GM10266 (cell line): ENCODE measurements at regions not wholly inside any gene's neighbourhood (a gene's known extent, or its start where the extent isn't known, plus 50 kb on each side); places are given as distances from the start of the nearest gene placed in this dataset.
"Not testable (repeated sequence)": the region's sequence is repeated elsewhere in the genome, so short reads cannot be mapped to it uniquely, and the experiment has no call there.

Experiments
- DNase-seq: peaks from one replicate; pipeline ENCODE4 v3.0.0; 2012; ENCODE audit errors: extremely low spot score
- TF ChIP-seq, protein P1 (sequence below): IDR thresholded peaks from 2 replicates; pipeline ENCODE4 v1.5.1; 2012; ENCODE audit warnings: mild to moderate bottlenecking, low read depth; ENCODE audit not compliant: control insufficient read depth, insufficient read depth; ENCODE audit errors: missing control alignments

DNA sequence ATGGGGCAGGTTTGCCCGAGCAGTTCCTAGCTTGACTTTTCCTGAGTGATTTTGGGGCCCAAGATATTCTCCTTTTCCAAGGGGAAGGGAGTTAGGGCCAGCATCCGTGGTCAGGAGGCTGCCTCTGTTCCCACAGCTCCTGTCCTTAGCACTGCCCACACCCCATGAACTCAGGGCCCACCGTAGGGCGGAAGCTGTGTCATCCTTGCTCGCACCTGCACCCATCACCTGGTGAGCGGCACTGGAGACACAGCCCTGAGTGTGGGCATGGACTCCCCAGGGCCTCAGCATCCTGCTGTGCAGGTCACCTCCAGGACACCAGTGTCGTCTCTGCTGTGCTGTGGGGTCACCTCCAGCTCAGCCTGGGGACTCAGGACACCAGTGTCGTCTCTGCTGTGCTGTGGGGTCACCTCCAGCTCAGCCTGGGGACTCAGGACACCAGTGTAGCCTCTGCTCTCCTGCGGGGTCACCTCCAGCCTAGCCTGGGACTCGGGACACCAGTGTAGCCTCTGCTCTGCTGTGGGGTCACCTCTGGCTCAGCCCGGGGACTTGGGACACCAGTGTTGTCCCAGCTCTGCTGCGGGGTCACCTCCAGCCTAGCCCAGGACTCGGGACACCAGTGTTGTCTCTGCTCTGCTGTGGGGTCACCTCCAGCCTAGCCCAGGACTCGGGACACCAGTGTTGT is 322.9 kb downstream of the ADGRD1 start:
- TF ChIP-seq, protein P1, sequence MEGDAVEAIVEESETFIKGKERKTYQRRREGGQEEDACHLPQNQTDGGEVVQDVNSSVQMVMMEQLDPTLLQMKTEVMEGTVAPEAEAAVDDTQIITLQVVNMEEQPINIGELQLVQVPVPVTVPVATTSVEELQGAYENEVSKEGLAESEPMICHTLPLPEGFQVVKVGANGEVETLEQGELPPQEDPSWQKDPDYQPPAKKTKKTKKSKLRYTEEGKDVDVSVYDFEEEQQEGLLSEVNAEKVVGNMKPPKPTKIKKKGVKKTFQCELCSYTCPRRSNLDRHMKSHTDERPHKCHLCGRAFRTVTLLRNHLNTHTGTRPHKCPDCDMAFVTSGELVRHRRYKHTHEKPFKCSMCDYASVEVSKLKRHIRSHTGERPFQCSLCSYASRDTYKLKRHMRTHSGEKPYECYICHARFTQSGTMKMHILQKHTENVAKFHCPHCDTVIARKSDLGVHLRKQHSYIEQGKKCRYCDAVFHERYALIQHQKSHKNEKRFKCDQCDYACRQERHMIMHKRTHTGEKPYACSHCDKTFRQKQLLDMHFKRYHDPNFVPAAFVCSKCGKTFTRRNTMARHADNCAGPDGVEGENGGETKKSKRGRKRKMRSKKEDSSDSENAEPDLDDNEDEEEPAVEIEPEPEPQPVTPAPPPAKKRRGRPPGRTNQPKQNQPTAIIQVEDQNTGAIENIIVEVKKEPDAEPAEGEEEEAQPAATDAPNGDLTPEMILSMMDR, result no peak
- no peak for DNase-seq

DNA sequence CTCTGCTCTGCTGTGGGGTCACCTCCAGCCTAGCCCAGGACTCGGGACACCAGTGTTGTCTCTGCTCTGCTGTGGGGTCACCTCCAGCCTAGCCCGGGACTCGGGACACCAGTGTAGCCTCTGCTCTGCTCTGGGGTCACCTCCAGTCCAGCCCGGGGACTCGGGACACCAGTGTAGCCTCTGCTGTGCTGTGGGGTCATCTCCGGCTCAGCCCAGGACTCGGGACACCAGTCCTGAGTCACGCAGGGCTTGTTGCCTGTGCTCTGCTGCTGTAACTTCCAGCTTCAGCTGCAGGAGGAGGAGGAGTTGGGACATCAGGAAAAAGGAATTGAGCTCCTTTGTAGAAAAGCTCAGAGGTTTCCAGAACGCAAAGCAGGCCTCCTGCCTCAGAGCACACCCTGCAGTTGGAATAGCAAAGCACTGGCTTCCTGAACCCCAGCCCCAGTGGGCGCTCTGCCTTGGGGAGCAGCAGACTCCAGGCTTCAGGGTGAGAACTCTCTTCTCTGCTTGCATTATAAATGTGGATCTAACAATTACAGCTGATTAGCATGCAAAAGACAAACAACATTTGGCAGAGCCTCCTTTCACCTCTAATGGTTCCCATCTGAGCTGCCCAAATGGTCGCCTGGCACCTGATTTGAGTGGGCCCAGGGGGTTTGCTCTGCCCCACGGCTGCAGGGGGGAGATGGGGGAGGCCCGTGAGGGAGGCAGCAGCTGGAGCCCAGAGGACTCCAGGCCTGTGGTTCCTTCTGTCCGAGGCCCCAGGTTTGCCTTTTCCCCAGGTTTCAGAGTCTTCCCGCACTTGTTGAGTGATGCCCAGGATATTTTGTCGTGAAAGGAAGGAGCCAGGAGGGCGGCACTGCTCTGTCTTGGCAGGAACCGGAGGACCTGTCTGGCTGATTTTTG is 323.7 kb downstream of the ADGRD1 start:
- not testable (repeated sequence) for DNase-seq

DNA sequence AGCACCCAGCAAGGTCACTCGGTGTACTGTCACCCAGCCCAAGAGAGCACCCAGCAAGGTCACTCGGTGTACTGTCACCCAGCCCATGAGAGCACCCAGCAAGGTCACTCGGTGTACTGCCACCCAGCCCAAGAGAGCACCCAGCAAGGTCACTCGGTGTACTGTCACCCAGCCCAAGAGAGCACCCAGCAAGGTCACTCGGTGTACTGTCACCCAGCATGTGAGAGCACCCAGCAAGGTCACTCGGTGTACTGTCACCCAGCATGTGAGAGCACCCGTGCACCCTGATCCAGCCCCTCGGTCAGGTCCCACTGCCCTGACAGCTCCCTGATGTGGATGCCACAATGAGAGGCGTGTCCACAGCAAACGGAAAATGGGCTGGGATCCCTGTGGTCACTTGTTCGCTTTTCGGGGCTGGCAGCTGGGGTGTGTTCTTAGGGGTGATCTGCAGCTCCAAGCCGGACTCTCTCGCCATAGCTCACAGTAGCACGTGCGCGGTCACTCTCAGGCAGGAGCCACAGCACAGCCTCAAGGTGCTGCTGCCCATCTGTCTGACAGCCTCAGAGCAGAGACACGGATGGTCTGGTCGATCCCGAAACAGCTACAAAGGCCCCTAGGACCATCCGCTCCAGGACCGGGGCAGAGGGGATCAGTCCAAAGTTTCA is 324.9 kb downstream of the ADGRD1 start:
- DNase-seq, result not testable (repeated sequence)

DNA sequence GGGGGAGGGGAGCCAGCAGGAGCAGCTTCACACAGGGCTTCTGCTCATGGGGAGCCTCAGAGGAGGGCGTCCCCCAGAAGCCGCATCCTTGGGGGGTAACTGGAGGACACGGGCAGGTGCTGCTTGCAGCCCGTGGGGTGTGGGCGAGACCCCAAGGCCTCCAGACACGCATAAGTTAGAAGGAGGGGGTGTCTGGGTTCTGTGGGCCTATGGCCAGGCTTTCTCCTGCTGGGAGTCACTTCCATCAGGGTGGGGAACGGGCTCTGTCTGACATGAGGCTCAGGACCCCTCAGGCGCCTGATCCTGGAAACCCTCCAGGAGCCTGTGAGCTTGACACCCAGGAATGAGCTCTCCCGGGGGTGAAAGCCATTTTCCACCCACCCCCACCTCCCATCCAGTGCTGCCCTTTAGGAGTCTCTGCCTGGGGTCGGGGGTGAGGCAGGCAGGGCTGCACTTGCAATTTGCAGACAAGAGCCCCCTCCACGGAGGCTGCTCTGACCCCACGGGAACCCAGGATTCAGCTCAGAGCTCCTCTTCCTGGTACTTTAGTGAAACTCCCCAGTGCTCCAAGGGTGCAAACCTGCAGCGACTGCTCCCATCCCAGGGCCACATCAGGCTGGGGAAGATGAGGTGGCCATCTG is 325.7 kb downstream of the ADGRD1 start:
- TF ChIP-seq, protein P1, result no peak
- DNase-seq, result no peak

DNA sequence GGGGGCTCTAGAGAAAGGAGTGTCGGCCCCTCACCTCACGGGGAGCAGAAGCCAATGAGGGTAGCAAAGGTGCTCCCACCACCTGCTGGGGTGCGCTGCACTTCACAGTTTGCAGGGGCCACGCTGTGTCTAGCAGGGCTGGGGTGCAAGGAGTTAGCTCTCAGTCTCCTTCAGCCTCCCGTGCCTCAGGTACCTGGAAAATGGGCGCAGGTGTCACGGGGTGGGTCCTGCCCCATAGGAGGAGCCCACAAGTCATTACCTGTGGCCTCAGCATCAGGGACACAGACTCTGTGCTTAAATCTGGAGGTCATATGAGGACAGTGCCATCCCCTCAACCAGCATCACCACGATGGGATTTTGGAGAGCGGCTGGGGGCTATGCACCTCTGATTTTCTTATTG is 326.7 kb downstream of the ADGRD1 start:
- TF ChIP-seq, protein P1, result no peak
- no peak for DNase-seq

DNA sequence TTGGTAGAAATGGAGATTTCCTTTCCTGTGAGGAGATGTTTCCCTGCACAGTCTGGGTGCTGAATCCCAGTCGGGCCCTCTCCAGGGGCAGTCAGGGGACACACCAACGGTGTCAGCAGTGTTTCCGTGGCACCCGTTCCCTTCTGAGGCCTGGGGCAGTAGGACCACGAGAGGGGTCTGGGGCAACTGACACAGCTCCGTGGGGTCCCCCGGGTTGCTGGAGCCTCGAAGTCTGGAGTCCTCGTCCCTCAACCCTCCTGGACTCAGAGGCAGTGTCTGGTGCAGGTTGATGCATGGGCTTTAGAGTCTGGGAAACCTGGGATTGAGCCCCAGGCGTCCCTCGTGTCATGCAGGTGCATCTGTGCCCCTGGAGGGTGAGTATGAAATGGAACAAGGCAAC is 327.3 kb downstream of the ADGRD1 start:
- TF ChIP-seq, protein P1, result no peak
- no peak for DNase-seq

DNA sequence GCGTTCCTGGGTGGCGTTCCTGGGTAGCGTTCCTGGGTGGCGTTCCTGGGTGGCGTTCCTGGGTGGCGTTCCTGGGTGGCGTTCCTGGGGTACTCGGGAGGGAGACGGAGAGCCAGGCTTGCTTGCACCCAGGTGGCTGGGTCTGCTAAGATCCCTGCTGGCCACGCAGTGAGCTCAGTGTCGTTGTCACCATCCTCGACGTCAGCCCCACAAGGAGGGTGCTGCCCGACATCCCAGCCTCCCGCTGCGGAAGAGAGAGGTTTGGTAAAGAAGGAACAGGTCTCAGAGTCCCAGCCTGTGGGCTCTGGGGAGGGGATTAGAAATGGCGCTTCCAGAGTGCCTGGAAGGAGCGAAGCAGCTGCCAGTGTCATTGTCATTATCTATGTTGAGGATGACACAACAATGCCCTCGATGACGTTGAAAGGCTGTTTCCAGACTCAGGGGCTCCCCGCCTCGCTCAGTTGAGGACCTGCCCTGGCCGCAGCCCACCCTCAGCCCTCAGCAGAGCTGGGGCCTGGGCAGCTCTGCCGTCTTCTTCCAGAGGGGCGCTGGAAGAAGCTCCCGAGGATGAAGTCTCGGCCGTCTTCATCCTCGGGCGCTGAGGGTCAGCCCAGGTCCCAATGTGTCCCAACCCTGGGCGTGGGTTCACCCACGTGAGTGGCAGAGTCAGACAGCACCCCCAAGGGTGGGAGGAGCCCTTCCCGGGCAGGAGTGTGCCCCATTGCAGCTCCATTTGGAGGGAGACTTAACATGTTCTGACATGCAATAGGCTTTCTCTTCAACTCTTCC is 328.8 kb downstream of the ADGRD1 start:
- TF ChIP-seq, protein P1, result no peak
- no peak for DNase-seq
